GM12864 (cell line): ENCODE measurements at regions not wholly inside any gene's neighbourhood (a gene's known extent, or its start where the extent isn't known, plus 50 kb on each side); places are given as distances from the start of the nearest gene placed in this dataset.

Experiments
- DNase-seq: peaks from one replicate; pipeline ENCODE4 v3.0.0-alpha.2; 2011; ENCODE audit warnings: low read depth
- H3K4me3 ChIP-seq: 2 replicates; pipeline ENCODE4 v1.5.1; 2011; ENCODE audit warnings: mild to moderate bottlenecking, low read depth, low read length, control low read depth
- TF ChIP-seq, protein P1 (sequence below): IDR thresholded peaks from 2 replicates; pipeline ENCODE4 v1.5.1; 2011; ENCODE audit warnings: low read depth, mild to moderate bottlenecking, moderate library complexity, low read length, control low read depth, inconsistent platforms; ENCODE audit errors: missing control alignments

DNA sequence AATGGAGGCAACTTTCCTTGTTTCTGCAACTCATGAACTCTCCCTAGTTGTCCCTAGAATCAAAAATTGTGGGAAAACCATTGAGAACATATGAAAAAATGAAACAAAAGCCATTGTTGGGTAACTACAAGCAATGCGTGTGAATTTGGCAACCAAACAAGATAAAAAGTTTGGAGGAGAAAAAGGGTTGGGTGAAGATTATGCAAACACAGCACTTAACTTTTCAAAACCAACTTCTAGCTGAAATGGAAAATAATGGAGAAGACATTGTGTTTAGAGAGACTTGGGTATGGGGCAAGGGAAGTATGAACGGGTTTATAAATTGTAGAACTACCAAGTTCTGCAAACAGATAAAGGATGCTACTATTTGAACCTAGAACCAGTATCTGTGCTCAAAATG is 89.0 kb upstream of the SVIL start:
- TF ChIP-seq, protein P1, sequence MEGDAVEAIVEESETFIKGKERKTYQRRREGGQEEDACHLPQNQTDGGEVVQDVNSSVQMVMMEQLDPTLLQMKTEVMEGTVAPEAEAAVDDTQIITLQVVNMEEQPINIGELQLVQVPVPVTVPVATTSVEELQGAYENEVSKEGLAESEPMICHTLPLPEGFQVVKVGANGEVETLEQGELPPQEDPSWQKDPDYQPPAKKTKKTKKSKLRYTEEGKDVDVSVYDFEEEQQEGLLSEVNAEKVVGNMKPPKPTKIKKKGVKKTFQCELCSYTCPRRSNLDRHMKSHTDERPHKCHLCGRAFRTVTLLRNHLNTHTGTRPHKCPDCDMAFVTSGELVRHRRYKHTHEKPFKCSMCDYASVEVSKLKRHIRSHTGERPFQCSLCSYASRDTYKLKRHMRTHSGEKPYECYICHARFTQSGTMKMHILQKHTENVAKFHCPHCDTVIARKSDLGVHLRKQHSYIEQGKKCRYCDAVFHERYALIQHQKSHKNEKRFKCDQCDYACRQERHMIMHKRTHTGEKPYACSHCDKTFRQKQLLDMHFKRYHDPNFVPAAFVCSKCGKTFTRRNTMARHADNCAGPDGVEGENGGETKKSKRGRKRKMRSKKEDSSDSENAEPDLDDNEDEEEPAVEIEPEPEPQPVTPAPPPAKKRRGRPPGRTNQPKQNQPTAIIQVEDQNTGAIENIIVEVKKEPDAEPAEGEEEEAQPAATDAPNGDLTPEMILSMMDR: no peak
- DNase-seq: no peak
- H3K4me3 ChIP-seq: no peak overlapping the region

DNA sequence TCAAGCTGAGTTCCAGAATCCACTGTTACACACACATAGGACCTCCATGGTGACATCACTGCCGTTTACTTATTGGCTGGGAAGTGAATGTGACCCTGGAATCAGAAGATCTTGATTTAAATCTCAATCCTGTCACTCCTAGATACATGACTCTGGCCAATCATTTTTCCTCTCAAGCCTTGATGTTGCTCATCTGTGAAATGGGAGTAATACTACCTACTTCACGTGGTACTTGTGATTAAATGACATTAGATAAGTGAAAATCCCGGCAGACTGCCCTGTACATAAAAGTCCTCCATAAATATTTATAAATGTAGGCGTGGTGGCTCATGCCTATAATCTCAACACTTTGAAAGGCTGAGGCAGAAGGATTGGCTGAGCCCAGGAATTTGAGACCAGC is 88.0 kb upstream of the SVIL start:
- DNase-seq: no peak
- no peak overlapping the region for H3K4me3 ChIP-seq
- TF ChIP-seq, protein P1: no peak

DNA sequence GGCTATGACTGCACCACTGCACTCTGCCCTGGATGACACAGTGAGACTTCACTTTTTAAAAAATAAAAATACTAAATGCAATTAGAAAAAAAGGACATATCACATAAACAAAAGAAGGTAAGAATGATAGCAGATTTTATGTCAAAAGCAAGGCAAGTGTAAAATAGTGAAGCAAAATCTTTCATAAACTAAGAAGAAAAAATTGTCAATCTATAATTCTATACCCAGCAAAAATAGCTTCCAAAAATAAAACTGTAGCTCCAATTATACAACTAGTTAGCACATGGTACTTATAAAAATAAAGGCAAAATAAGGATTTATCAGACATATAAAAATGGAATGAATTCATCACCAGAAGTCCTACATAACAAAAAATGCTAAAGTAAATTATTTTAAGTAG is 85.4 kb upstream of the SVIL start:
- no peak overlapping the region for H3K4me3 ChIP-seq
- DNase-seq: no peak
- TF ChIP-seq, protein P1: no peak

DNA sequence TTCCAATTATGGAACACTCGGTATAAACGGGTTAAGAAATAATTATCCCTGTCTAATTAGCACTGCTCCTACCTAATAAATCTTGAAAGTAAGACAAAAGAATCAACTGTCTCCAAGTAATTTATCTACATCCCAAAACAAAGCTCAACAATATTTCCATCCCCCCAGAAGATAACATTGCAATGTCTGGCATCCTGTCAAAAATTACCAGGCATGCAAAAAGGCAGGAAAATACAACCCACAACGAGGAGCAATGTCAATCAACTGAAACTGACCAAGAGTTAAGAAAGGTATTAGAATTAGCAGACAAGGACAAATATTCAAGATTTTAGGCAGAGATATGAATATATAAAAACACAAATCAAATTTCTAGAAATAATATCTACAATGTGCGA is 84.5 kb upstream of the SVIL start:
- H3K4me3 ChIP-seq: no peak overlapping the region
- DNase-seq: no peak
- TF ChIP-seq, protein P1: no peak

DNA sequence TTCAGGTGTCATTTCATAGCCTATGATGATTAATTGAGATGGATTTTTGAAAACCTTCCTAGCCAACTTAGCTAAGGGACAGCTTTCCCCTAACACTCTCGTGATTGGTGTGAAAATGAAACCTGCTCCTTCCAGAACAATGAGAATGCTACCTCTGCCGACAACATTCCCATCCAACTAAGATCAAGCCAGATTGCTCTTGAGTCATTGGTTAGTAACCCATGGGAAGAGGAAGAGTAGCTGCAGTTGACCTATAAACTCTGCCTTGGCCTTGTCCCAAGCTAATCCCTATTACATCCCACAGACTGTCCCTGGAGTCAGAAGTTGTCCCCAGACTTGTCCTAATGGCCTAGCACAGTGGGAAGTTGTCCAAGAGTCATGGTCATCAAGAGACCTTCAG is 80.5 kb upstream of the SVIL start:
- DNase-seq: no peak
- TF ChIP-seq, protein P1: no peak
- H3K4me3 ChIP-seq: no peak overlapping the region

DNA sequence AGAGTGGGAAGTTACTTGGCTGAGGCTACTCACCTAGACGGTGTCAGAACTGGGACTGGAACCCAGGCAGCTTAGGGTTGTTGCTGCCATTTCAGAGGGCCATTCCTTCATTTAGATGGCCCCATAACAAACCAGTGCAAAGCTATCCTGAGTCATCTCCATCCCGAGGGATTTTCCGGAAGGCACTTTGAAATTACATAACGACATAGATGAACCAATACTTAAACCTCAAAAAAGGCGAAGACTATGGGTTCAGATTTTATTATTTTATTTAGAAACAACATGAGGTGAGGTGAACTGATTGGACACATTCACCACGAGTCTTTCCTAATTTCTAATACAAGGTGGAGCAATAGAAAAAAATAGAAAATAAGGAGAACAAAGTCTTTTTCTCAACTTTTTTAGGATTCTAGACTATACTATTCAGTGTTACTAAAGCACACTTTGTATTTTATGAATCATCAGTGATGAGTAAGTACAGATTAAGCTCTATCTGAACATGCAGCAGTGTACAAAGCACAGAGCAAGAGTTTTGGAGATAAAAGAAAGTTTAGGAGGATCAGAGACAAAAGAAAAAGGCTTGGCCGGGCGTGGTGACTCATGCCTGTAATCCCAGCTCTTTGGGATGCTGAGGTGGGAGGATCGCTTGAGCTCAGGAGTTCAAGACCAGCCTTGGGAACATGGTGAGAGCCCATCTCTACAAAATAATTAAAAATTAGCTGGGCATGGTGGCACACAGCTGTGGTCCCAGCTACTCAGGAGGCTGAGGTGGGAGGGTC is 79.5 kb upstream of the SVIL start:
- DNase-seq: no peak
- H3K4me3 ChIP-seq: no peak overlapping the region
- TF ChIP-seq, protein P1: no peak

DNA sequence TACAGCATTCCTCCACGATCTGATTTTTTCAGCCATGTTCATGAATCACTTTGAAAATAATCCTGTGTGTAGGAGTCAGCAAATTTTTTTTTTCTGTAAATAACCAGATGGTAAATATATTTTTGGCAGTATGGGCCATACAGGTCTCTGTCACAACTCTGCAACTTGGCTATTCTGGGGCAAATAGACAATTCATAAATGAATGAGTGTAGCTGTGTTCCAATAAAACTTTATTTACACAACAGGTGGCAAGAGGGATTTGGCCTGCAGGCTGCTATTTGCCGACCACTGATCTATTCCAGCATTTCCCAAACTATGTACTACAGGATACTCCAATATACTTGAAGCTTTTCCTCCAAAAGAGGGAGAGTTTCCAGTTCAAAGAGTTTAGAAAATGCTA is 78.7 kb upstream of the SVIL start:
- TF ChIP-seq, protein P1: no peak
- no peak for DNase-seq
- H3K4me3 ChIP-seq: no peak overlapping the region
